ENCODE measurements at regions not wholly inside any gene's neighbourhood (a gene's known extent, or its start where the extent isn't known, plus 50 kb on each side); places are given as distances from the start of the nearest gene placed in this dataset.
"Not testable (repeated sequence)": the region's sequence is repeated elsewhere in the genome, so short reads cannot be mapped to it uniquely, and the experiment has no call there.

GRCh38 chr17:73911726-73912372 is 267.6 kb upstream of the SDK2 start:
- DNase-seq (ENCODE audit: extremely low read depth in 1 of 2, low read depth in 1 of 2) = no peak

GRCh38 chr17:73912373-73912746 is 268.1 kb upstream of the SDK2 start:
- no peak for DNase-seq (ENCODE audit: extremely low read depth in 1 of 2, low read depth in 1 of 2)

GRCh38 chr17:73914536-73915274 is 270.5 kb upstream of the SDK2 start:
- DNase-seq (ENCODE audit: extremely low read depth in 1 of 2, low read depth in 1 of 2) = no peak

GRCh38 chr17:73919033-73919432 is 274.8 kb upstream of the SDK2 start:
- not testable (repeated sequence) for DNase-seq (ENCODE audit: extremely low read depth in 1 of 2, low read depth in 1 of 2)

- DNase-seq (ENCODE audit: extremely low read depth in 1 of 2, low read depth in 1 of 2) = no peak
Measured at GRCh38 chr17:73921306-73921705, 277.1 kb upstream of the SDK2 start.

GRCh38 chr17:73924114-73924908 is 279.2 kb upstream of the RPL38 start:
- DNase-seq (ENCODE audit: extremely low read depth in 1 of 2, low read depth in 1 of 2) = no peak

GRCh38 chr17:73924909-73925186 is 278.6 kb upstream of the RPL38 start:
- no peak for DNase-seq (ENCODE audit: extremely low read depth in 1 of 2, low read depth in 1 of 2)

- DNase-seq (ENCODE audit: extremely low read depth in 1 of 2, low read depth in 1 of 2) = no peak
Measured at GRCh38 chr17:73929860-73930430, 273.5 kb upstream of the RPL38 start.

GRCh38 chr17:73932216-73932749 is 271.2 kb upstream of the RPL38 start:
- no peak for DNase-seq (ENCODE audit: extremely low read depth in 1 of 2, low read depth in 1 of 2)

- DNase-seq (ENCODE audit: extremely low read depth in 1 of 2, low read depth in 1 of 2) = no peak
Measured at GRCh38 chr17:73933164-73933766, 270.2 kb upstream of the RPL38 start.

GRCh38 chr17:73933871-73934270 is 269.6 kb upstream of the RPL38 start:
- DNase-seq (ENCODE audit: extremely low read depth in 1 of 2, low read depth in 1 of 2) = no peak

- DNase-seq (ENCODE audit: extremely low read depth in 1 of 2, low read depth in 1 of 2) = no peak
Measured at GRCh38 chr17:73934696-73935095, 268.8 kb upstream of the RPL38 start.

- no peak for DNase-seq (ENCODE audit: extremely low read depth in 1 of 2, low read depth in 1 of 2)
Measured at GRCh38 chr17:73936908-73937627, 266.4 kb upstream of the RPL38 start.

GRCh38 chr17:73938706-73939105 is 264.8 kb upstream of the RPL38 start:
- no peak for DNase-seq (ENCODE audit: extremely low read depth in 1 of 2, low read depth in 1 of 2)

GRCh38 chr17:73939806-73940205 is 263.7 kb upstream of the RPL38 start:
- DNase-seq (ENCODE audit: extremely low read depth in 1 of 2, low read depth in 1 of 2) = no peak

- DNase-seq (ENCODE audit: extremely low read depth in 1 of 2, low read depth in 1 of 2) = no peak
Measured at GRCh38 chr17:73940511-73940910, 263.0 kb upstream of the RPL38 start.

GRCh38 chr17:73941919-73942530 is 261.5 kb upstream of the RPL38 start:
- DNase-seq (ENCODE audit: extremely low read depth in 1 of 2, low read depth in 1 of 2) = no peak

GRCh38 chr17:73942703-73943415 is 260.6 kb upstream of the RPL38 start:
- no peak for DNase-seq (ENCODE audit: extremely low read depth in 1 of 2, low read depth in 1 of 2)

- DNase-seq (ENCODE audit: extremely low read depth in 1 of 2, low read depth in 1 of 2) = no peak
Measured at GRCh38 chr17:73943416-73944110, 259.9 kb upstream of the RPL38 start.
